Hematopoietic multipotent progenitor cell treated with erythropoietin and hydrocortisone succinate and interleukin-3 and kit ligand, for 8 days (in vitro differentiated cells): ENCODE measurements at regions not wholly inside any gene's neighbourhood (a gene's known extent, or its start where the extent isn't known, plus 50 kb on each side); places are given as distances from the start of the nearest gene placed in this dataset.
"Not testable (repeated sequence)": the region's sequence is repeated elsewhere in the genome, so short reads cannot be mapped to it uniquely, and the experiment has no call there.

Source experiments
- DNase-seq: peaks from one replicate; pipeline ENCODE4 v3.0.0-alpha.2; 2015

GRCh38 chr12:18849761-18850160 lies 111.8 kb downstream of the CAPZA3 start:
- DNase-seq = no peak

DNA sequence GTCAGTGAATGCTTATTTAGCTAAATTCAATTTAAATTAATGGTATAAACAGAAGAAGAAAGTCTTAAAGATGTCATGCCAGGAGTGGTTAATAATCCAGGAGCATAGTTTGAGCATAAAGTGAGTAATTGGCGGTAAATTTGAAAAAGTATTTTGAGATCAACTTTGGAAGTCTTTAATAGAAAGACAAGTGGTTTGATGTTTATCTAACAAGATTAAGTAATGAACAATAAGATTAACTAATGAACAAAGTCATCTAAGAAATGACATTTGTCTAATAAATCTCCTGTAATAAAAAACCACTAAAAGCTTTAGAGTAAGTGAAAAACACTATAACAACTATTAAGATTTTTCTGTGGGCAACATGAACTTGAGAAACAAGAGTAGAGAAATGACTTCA lies 112.8 kb downstream of the CAPZA3 start:
- no peak for DNase-seq

- DNase-seq = no peak
Observed at GRCh38 chr12:18851271-18851670, 113.4 kb downstream of the CAPZA3 start.

DNA sequence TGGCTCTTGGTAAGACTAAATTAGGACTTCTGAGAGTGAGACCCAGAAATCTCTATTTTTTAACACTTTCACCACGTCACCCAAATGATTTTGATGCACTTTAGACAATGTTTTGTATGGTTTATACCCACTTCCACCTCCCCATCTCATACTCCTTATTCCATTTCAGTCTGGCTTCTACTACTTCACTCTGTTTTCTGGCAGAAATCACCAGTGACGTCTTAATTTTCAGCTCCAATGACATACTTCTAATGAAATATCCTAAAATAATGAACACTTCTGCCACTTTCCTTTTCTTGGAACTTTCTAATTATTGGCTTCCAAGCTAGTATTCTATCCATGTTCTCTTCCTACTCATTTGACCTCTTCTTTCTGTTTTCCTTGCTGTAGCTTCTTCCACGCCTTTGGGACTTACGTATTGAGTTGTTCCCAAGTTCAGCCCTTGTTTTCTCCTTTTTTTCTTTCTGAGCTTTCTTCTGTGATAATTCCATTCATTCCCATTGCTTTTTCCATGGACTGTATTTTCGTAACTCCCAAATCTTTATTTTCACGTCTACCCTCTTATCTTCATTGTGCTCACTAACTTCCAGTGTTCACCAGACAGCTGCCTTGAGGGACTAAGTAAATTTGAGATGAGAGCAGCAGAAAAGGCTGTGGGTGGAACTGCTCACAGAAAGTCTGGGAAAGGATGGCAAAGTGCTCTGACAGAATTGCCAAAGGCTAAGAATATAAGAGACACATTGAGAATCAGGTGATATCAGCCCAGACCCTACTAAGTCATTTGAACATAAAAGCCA lies 115.8 kb downstream of the CAPZA3 start:
- DNase-seq = no peak

GRCh38 chr12:18857656-18858055 lies 119.7 kb downstream of the CAPZA3 start:
- DNase-seq = no peak

GRCh38 chr12:18859400-18859799 lies 121.5 kb downstream of the CAPZA3 start:
- no peak for DNase-seq

DNA sequence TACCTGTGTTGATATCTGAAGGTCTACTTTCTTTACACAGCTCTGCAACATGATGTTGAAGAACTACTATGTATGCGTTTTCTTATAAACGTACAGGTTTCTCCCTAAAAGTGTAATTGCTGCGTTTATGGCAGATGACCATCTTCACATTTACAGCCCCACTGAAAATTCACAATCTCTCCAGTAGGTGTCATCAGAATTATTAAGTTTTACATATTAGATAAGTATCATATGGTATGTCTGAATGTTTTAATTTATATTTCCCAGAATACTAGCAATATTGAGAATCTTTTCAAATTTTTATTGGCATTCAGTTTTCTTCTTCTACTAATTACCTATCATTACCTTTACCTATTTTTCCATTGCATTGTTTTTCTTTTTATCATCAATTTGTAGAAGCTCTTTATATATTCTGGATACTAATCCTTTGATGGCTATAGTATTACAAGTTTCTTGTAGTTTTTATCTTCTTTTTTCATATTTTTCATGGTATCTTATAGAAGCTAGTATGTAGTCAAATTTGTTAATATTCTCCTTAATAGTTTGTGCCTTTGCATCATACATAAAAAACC lies 123.5 kb downstream of the CAPZA3 start:
- DNase-seq = peak; percentile 61

GRCh38 chr12:18863769-18864500 lies 126.0 kb downstream of the CAPZA3 start:
- no peak for DNase-seq

DNA sequence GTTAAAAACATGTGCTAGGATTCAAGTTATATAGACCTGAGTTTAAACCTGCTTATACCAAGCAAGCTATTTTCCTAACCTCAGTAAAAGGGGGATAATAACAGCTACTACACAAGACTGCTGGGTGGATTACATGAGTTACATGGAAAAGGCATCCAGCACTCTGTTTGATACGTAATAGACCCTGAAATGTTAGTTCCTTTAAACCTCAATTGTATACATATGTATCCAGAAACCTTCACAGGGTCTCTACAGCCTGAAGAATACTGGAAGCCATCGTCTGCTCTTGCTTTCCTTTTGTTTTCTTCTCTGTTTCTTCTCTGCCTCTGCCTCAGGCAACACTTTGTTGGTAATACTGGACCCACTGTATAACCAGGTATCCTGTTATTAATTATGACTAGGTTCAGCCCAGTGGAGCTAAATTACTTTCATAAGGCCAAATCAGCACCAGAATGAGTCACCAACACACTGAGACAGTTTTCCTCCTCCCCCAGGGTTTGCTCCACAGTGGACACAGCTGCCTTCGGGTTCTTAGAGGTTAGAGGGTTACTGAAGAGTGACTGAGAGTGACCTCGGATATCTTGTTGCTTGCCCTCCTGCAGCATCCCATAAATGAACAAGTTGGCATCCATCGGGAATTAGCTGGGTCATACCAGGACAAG lies 127.1 kb downstream of the CAPZA3 start:
- DNase-seq = no peak

DNA sequence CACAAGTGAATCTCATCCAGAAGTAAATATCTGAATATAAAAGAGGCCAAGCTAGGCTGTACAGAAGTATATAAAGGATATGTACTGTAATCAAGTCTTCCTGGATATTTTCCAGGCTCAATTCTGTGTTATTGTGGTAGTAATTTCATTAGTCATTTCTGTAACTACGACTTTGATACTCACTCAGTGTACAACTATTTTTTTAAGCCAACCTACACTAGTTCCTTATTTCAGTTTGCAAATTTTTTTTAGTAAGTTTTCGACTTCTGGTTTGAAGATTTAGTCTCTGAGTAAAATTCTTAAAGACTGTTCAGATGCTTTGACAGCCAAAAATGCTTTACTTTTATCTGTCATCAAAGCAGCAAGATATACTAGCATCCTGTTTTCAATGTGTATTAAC lies 130.8 kb downstream of the CAPZA3 start:
- no peak for DNase-seq

- no peak for DNase-seq
Observed at GRCh38 chr12:18872770-18873169, 134.9 kb downstream of the CAPZA3 start.

GRCh38 chr12:18878676-18879180 lies 140.8 kb downstream of the CAPZA3 start:
- no peak for DNase-seq

DNA sequence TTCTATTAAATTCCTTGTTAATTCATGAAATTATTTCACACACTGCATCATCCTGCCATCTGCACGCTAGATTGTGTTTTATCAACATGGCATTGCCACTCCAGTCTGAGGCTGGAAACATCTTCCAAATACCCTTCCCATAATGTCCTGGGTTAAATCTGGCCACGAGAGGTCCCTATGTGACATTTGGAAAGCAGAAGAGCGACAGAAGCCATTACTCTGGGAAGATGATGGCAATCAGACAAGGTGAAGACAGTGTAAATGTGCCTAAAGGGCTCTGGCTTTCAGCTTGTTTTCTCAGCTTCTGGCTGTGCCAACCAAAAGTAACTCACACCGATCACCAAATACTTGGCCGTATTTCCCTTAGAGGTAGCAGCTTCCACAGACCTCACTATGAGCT lies 144.8 kb downstream of the CAPZA3 start:
- no peak for DNase-seq

DNA sequence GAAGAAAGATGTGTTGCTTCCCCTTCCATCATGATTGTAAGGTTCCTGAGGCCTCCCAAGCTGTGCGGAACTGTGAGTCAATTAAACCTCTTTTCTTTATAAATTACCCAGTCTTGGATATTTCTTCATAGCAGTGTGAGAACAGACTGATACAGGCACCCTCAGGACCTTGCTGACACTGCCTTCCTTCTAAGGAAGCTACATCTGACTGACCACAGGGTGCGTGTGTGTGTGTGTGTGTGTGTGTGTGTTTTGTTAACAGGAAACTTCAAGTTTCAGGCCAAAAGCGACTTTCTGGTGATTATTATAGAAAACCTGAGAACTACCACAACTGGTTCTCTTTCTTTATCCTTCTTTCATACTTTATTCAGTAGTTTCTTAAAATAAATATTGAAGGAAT lies 149.0 kb downstream of the CAPZA3 start:
- no peak for DNase-seq

- no peak for DNase-seq
Observed at GRCh38 chr12:18887368-18887767, 149.4 kb downstream of the CAPZA3 start.

DNA sequence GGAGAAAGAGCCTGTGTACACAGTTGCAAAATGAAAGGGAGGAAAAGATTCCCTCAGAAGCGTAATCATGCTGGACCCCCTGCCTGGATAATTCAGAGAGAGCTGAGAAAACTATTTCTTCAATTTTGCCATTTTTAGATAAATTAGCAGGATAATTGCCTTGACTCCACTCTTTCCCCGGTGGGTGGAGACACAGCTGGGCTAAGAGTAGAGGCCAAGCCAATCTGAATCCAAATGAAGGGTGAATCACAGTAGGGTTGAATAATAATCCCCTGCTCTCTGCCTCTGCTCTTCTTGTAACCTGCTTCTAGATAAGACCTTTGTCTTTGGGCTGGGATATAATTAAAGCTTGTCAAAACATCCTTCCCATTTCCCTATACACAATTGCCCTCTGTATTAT lies 150.1 kb downstream of the CAPZA3 start:
- DNase-seq = no peak

- not testable (repeated sequence) for DNase-seq
Observed at GRCh38 chr12:18890621-18891020, 152.7 kb downstream of the CAPZA3 start.

- DNase-seq = no peak
Observed at GRCh38 chr12:18895540-18895939, 157.6 kb downstream of the CAPZA3 start.

GRCh38 chr12:18895946-18896345 lies 158.0 kb downstream of the CAPZA3 start:
- DNase-seq = no peak

- no peak for DNase-seq
Observed at GRCh38 chr12:18897823-18898222, 159.9 kb downstream of the CAPZA3 start.

GRCh38 chr12:18898470-18898869 lies 160.6 kb downstream of the CAPZA3 start:
- DNase-seq = no peak

DNA sequence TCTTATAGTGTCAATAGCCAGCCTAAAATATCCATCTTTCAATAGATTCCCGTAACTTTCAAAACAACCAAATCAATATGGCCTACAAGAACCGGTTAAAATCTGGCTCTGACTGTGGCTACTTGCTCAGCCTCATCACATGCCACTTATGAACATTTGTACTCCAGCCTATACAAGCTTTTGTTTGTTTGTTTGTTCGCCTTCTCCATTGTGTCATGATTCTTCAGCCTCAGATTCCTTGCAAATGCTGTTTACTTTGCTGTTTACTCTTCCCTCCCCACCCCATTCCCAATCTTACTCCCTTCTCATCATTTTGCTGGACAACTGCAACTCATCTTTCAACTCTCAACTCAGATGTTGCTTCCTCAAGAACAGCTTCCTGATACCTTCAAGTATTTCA lies 161.2 kb downstream of the CAPZA3 start:
- DNase-seq = no peak

DNA sequence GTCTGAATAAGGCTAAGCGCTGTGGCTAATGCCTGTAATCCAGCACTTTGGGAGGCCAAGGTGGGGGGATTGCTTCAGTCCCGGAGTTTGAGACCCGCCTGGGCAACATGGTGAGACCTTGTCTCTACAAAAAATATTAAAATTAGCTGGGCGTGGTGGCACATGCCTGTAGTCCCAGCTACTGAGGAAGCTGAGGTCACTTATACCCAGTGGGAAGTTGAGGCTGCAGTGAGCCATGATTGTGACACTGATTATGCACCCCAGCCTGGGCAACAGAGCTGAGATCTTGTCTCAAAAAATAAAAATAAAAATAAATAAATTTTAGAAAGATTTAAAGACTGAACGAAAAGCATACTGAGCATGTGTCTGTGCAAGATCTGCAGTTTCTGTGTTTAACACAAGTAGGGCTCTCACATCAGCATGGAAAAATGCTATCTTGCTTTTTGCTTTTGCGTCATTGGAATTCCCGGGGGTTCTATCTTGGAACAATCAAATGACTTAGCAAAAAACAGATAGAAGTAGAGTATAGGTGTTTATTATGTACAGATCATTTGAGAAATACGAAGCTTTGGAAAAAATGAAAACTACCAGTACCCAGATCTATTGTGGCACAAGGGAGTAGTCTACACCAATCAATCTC lies 161.9 kb downstream of the CAPZA3 start:
- no peak for DNase-seq
